Endothelial cell of umbilical vein (primary cell): ENCODE measurements at regions not wholly inside any gene's neighbourhood (a gene's known extent, or its start where the extent isn't known, plus 50 kb on each side); places are given as distances from the start of the nearest gene placed in this dataset.

Source experiments
- BruUV-seq: library from RNA; stranded (reverse); fragments of 400-500 nt; replicated peaks from 2 replicates; lab custom pipeline; 2021; lab: Mats Ljungman, UMichigan
- CTCF ChIA-PET: fragments of 300-600, 350-600 bp; sonication (Branson Sonifier 250); formaldehyde crosslinking; loops from one replicate; lab custom pipeline; 2021; ENCODE audit warnings: antibody characterized with exemption, inconsistent platforms; lab: Charles Lee
- POLR2A ChIA-PET: fragments of 300-600, 350-600 bp; sonication (Branson Sonifier 250); formaldehyde crosslinking; loops from one replicate; lab custom pipeline; 2021; ENCODE audit warnings: antibody characterized with exemption, inconsistent platforms; lab: Charles Lee
- DNase-seq: peaks from one replicate; pipeline ENCODE4 v3.0.0-alpha.2; 2011; ENCODE audit warnings: low read depth, low spot score
- FAIRE-seq: peaks from 2 replicates; lab custom pipeline; 2011; peaks lifted over from hg19 to GRCh38; lab: Jason Lieb, UNC
- H2AFZ ChIP-seq: 2 replicates; pipeline ENCODE4 v1.6.0; 2012; ENCODE audit warnings: low read depth, low read length, control low read depth, inconsistent platforms
- H3K27ac ChIP-seq: 2 replicates; pipeline ENCODE4 v1.5.1; 2011; ENCODE audit warnings: low read depth, mild to moderate bottlenecking, control low read depth, low read length, moderate library complexity; ENCODE audit not compliant: insufficient read depth
- H3K27me3 ChIP-seq, 2 experiments: 2 replicates each; pipeline versions ENCODE4 v1.6.0 to v1.6.1; 2011; ENCODE audit warnings: low read length in 2 of 2, mixed read lengths in 1 of 2; ENCODE audit not compliant: control insufficient read depth in 2 of 2, insufficient read depth in 2 of 2
- H3K36me3 ChIP-seq, 2 experiments: 2 replicates in 1 of 2; 3 replicates in 1 of 2; pipeline ENCODE4 v1.5.1; 2011; ENCODE audit warnings: low read length in 2 of 2, mild to moderate bottlenecking in 1 of 2, moderate library complexity in 1 of 2; ENCODE audit not compliant: control insufficient read depth in 2 of 2, insufficient read depth in 2 of 2; ENCODE audit errors: extremely low read depth in 1 of 2
- H3K4me1 ChIP-seq: 3 replicates; pipeline ENCODE4 v1.5.1; 2011; ENCODE audit warnings: mild to moderate bottlenecking, low read length; ENCODE audit not compliant: control insufficient read depth, insufficient read depth; ENCODE audit errors: extremely low read depth
- H3K4me2 ChIP-seq: 2 replicates; pipeline ENCODE4 v1.6.1; 2011; ENCODE audit warnings: low read length, control low read depth, mixed read lengths; ENCODE audit not compliant: insufficient read depth
- H3K4me3 ChIP-seq, 3 experiments: fragments of 200-600 bp in 1 of 3; sonication (generic), shearing (Covaris generic) in 1 of 3; replicated peaks in 1 of 3; 2 replicates each; pipeline ENCODE4 v1.5.1; 2011 to 2016; ENCODE audit warnings: control low read depth in 3 of 3, low read length in 3 of 3, mild to moderate bottlenecking in 2 of 3, inconsistent platforms in 1 of 3, low read depth in 1 of 3, moderate library complexity in 1 of 3; ENCODE audit not compliant: insufficient read depth in 1 of 3
- H3K79me2 ChIP-seq: 2 replicates; pipeline ENCODE4 v1.6.0; 2012; ENCODE audit warnings: low read length, inconsistent platforms; ENCODE audit not compliant: control insufficient read depth, insufficient read depth
- H3K9ac ChIP-seq: replicated peaks from 2 replicates; pipeline ENCODE3; 2011; ENCODE audit warnings: low read length, control low read depth; ENCODE audit not compliant: insufficient read depth; ENCODE audit errors: extremely low read depth
- H3K9me1 ChIP-seq: replicated peaks from 3 replicates; pipeline ENCODE4 v1.6.0; 2011; ENCODE audit warnings: mild to moderate bottlenecking, low read length; ENCODE audit not compliant: control insufficient read depth, insufficient read depth; ENCODE audit errors: extremely low read depth
- H3K9me3 ChIP-seq: replicated peaks from 2 replicates; pipeline ENCODE4 v1.5.1; 2012; ENCODE audit warnings: low read length, inconsistent platforms; ENCODE audit not compliant: control insufficient read depth, insufficient read depth
- H4K20me1 ChIP-seq: replicated peaks from 2 replicates; pipeline ENCODE3; 2011; ENCODE audit warnings: mild to moderate bottlenecking, low read length; ENCODE audit not compliant: control insufficient read depth, insufficient read depth; ENCODE audit errors: extremely low read depth
- EZH2 ChIP-seq: IDR thresholded peaks from 2 replicates; pipeline ENCODE4 v1.6.1; 2012; ENCODE audit warnings: borderline replicate concordance, low read depth, mild to moderate bottlenecking, moderate library complexity, low read length, inconsistent platforms; ENCODE audit not compliant: severe bottlenecking
- FOS ChIP-seq: IDR thresholded peaks from 2 replicates; pipeline ENCODE4 v1.6.1; 2011; ENCODE audit warnings: mild to moderate bottlenecking, low read length, moderate library complexity, borderline replicate concordance; ENCODE audit not compliant: insufficient read depth
- GATA2 ChIP-seq: IDR thresholded peaks from 2 replicates; pipeline ENCODE4 v1.7.0; 2011; ENCODE audit warnings: low read depth, mild to moderate bottlenecking, moderate library complexity, mixed read lengths, low read length; ENCODE audit not compliant: insufficient read length, insufficient read depth
- JUN ChIP-seq: IDR thresholded peaks from 2 replicates; pipeline ENCODE4 v1.6.1; 2011; ENCODE audit warnings: borderline replicate concordance, low read depth; ENCODE audit not compliant: insufficient read length, insufficient read depth
- MAX ChIP-seq: IDR thresholded peaks from 2 replicates; pipeline ENCODE4 v1.6.1; 2011; ENCODE audit not compliant: insufficient read depth, insufficient read length
- MYC ChIP-seq: IDR thresholded peaks from one replicate; pipeline ENCODE4 v1.6.1; 2011; ENCODE audit warnings: mild to moderate bottlenecking, low read depth, low read length
- POLR2A ChIP-seq: IDR thresholded peaks from 2 replicates; pipeline ENCODE4 v1.6.1; 2012; ENCODE audit warnings: low read depth, mild to moderate bottlenecking, control low read depth, low read length
- POLR2AphosphoS5 ChIP-seq: IDR thresholded peaks from 2 replicates; pipeline ENCODE4 v1.6.1; 2012; ENCODE audit warnings: low read depth, mild to moderate bottlenecking, control low read depth, low read length, moderate library complexity; ENCODE audit not compliant: insufficient read depth
- dilution Hi-C: fragments of 300-500 bp; cut with MboI; formaldehyde crosslinking; loops from one replicate; pipeline ENCODE4 v1.15.0; 2019; ENCODE audit warnings: low sequenced_read_pairs; ENCODE audit not compliant: extremely low pct_ligation_motif_present
- intact Hi-C: fragments of 100-400 bp; cut with micrococcal nuclease; formaldehyde crosslinking; loops from one replicate; pipeline ENCODE4 v1.10.0; 2022
- TF ChIP-seq, protein P1 (sequence below), 2 donors: IDR thresholded peaks; 1 replicate in 1 of 2; 2 replicates in 1 of 2; pipeline ENCODE4 v1.5.1; 2011; ENCODE audit warnings: low read length in 2 of 2, mild to moderate bottlenecking in 2 of 2, moderate library complexity in 2 of 2, control low read depth in 1 of 2, inconsistent platforms in 1 of 2, low read depth in 1 of 2; ENCODE audit not compliant: insufficient read depth in 1 of 2; ENCODE audit errors: extremely low read depth in 1 of 2

GRCh38 chr1:204756349-204756748 lies 70.8 kb upstream of the LRRN2 start:
- Histone ChIP-seq H3K9me3 (no peaks in the 10 kb centered on the region), H3K9me1 (no peaks in the 10 kb centered on the region), H3K27ac (no peak overlapping the region), H3K36me3 (no peaks in the 10 kb centered on the region), H3K79me2 (no peaks in the 10 kb centered on the region), H3K4me1 (no peaks in the 10 kb centered on the region), H4K20me1 (no peaks in the 10 kb centered on the region), H3K9ac (no peak overlapping the region), H2AFZ (no peak overlapping the region), H3K27me3 (peaks cover 4 to 6% of the 10 kb centered on the region in 2 experiments), H3K4me3 (no peak overlapping the region), H3K4me2 (no peak overlapping the region)
- POLR2A ChIA-PET, result no interaction called here
- FAIRE-seq, result no peak
- no peak for DNase-seq
- dilution Hi-C loops (no loop called here), intact Hi-C loops (no loop called here)
- CTCF ChIA-PET, result interaction anchor here (0.8 to 1.5 kb wide), 2 partner anchors 10 to 36 kb away, joined by 3 to 9 read pairs; no protein-coding TSS in a partner anchor
- BruUV-seq, result no TSS peak
- TF ChIP-seq GATA2, result no peak
- no peak for TF ChIP-seq JUN
- TF ChIP-seq POLR2AphosphoS5, result no peak
- no peak for TF ChIP-seq EZH2
- TF ChIP-seq, protein P1, sequence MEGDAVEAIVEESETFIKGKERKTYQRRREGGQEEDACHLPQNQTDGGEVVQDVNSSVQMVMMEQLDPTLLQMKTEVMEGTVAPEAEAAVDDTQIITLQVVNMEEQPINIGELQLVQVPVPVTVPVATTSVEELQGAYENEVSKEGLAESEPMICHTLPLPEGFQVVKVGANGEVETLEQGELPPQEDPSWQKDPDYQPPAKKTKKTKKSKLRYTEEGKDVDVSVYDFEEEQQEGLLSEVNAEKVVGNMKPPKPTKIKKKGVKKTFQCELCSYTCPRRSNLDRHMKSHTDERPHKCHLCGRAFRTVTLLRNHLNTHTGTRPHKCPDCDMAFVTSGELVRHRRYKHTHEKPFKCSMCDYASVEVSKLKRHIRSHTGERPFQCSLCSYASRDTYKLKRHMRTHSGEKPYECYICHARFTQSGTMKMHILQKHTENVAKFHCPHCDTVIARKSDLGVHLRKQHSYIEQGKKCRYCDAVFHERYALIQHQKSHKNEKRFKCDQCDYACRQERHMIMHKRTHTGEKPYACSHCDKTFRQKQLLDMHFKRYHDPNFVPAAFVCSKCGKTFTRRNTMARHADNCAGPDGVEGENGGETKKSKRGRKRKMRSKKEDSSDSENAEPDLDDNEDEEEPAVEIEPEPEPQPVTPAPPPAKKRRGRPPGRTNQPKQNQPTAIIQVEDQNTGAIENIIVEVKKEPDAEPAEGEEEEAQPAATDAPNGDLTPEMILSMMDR (IDR thresholded peaks at IDR 0.05; ENCODE audit: extremely low read depth in 1 of 2, insufficient read depth in 1 of 2, low read depth in 1 of 2, low read length in 2 of 2), result no peak
- TF ChIP-seq FOS, result no peak
- no peak for TF ChIP-seq POLR2A
- TF ChIP-seq MAX, result no peak
- TF ChIP-seq MYC, result no peak
